Fibroblast of lung (primary cell): ENCODE measurements at regions not wholly inside any gene's neighbourhood (a gene's known extent, or its start where the extent isn't known, plus 50 kb on each side); places are given as distances from the start of the nearest gene placed in this dataset.

Source experiments
- DNase-seq, 2 donors: peaks; one replicate each; pipeline versions ENCODE4 v3.0.0 to v3.0.0-alpha.2; 2010; ENCODE audit warnings: low read depth in 2 of 2
- H2AFZ ChIP-seq: 2 replicates; pipeline ENCODE4 v1.5.1; 2012; ENCODE audit warnings: low read length, control low read depth, inconsistent platforms
- H3K27ac ChIP-seq: 2 replicates; pipeline ENCODE4 v1.5.1; 2011; ENCODE audit warnings: low read length, control low read depth; ENCODE audit not compliant: insufficient read depth
- H3K27me3 ChIP-seq: 2 replicates; pipeline ENCODE4 v1.5.1; 2011; ENCODE audit warnings: mild to moderate bottlenecking, low read length; ENCODE audit not compliant: control insufficient read depth, insufficient read depth
- H3K36me3 ChIP-seq: 2 replicates; pipeline ENCODE4 v1.5.1; 2011; ENCODE audit warnings: low read length; ENCODE audit not compliant: control insufficient read depth, insufficient read depth
- H3K4me1 ChIP-seq: 2 replicates; pipeline ENCODE4 v1.5.1; 2011; ENCODE audit warnings: low read length; ENCODE audit not compliant: control insufficient read depth, insufficient read depth; ENCODE audit errors: extremely low read depth
- H3K4me2 ChIP-seq: 2 replicates; pipeline ENCODE4 v1.5.1; 2011; ENCODE audit warnings: low read length, control low read depth; ENCODE audit not compliant: insufficient read depth; ENCODE audit errors: extremely low read depth
- H3K4me3 ChIP-seq, 4 experiments: fragments of 200-600 bp in 1 of 4; sonication (generic) in 1 of 4; replicated peaks in 1 of 4; 2 replicates each; pipeline ENCODE4 v1.5.1; 2011 to 2016; ENCODE audit warnings: low read length in 4 of 4, low read depth in 3 of 4, mild to moderate bottlenecking in 3 of 4, control low read depth in 2 of 4, inconsistent platforms in 1 of 4, mixed read lengths in 1 of 4; ENCODE audit not compliant: insufficient read depth in 1 of 4; ENCODE audit errors: control extremely low read depth in 1 of 4
- H3K79me2 ChIP-seq: 2 replicates; pipeline ENCODE4 v1.5.1; 2012; ENCODE audit warnings: mild to moderate bottlenecking, low read length, inconsistent platforms; ENCODE audit not compliant: control insufficient read depth, insufficient read depth
- H3K9ac ChIP-seq: 2 replicates; pipeline ENCODE4 v1.5.1; 2011; ENCODE audit warnings: mild to moderate bottlenecking, low read length, control low read depth; ENCODE audit not compliant: insufficient read depth
- H3K9me3 ChIP-seq: 2 replicates; pipeline ENCODE4 v1.5.1; 2012; ENCODE audit warnings: low read depth, low read length; ENCODE audit not compliant: control insufficient read depth, insufficient read depth
- H4K20me1 ChIP-seq: 2 replicates; pipeline ENCODE4 v1.5.1; 2011; ENCODE audit warnings: low read length; ENCODE audit not compliant: control insufficient read depth, insufficient read depth; ENCODE audit errors: extremely low read depth
- CTCF ChIP-seq, 2 donors: IDR thresholded peaks in 1 of 2; conservative IDR thresholded peaks in 1 of 2; 1 replicate in 1 of 2; 2 replicates in 1 of 2; pipeline ENCODE4 v1.5.1; 2011 to 2012; ENCODE audit warnings: low read length in 2 of 2, control low read depth in 1 of 2, inconsistent platforms in 1 of 2, low read depth in 1 of 2, mild to moderate bottlenecking in 1 of 2
- EZH2 ChIP-seq: IDR thresholded peaks from 2 replicates; pipeline ENCODE4 v1.5.1; 2012; ENCODE audit warnings: low read length, control low read depth, mild to moderate bottlenecking; ENCODE audit errors: missing control alignments

GRCh38 chr18:46322941-46323340, 218.8 kb downstream of the HAUS1 start:
- Histone ChIP-seq H3K4me3 (no peak overlapping the region), H3K4me2 (no peak overlapping the region), H3K9ac (no peak overlapping the region), H3K4me1 (no peaks in the 10 kb centered on the region), H3K36me3 (no peaks in the 10 kb centered on the region), H3K79me2 (no peaks in the 10 kb centered on the region), H2AFZ (no peak overlapping the region), H3K27me3 (no peaks in the 10 kb centered on the region), H4K20me1 (no peaks in the 10 kb centered on the region), H3K27ac (no peak overlapping the region), H3K9me3 (no peaks in the 10 kb centered on the region)
- no peak for DNase-seq
- TF ChIP-seq CTCF (conservative IDR thresholded peaks at IDR 0.05 in 1 of 2, IDR thresholded peaks at IDR 0.05 in 1 of 2; ENCODE audit: low read depth in 1 of 2, low read length in 2 of 2) = no peak
- TF ChIP-seq EZH2 = no peak

GRCh38 chr18:46324087-46324955, 220.1 kb downstream of the HAUS1 start:
- H3K79me2 ChIP-seq = no peaks in the 10 kb centered on the region
- H3K4me2 ChIP-seq = no peak overlapping the region
- no peak overlapping the region for H3K4me3 ChIP-seq
- no peaks in the 10 kb centered on the region for H3K4me1 ChIP-seq
- no peaks in the 10 kb centered on the region for H3K27me3 ChIP-seq
- DNase-seq = peak; percentile 69 to 74
- no peaks in the 10 kb centered on the region for H4K20me1 ChIP-seq
- TF ChIP-seq EZH2 = no peak
- TF ChIP-seq CTCF (conservative IDR thresholded peaks at IDR 0.05 in 1 of 2, IDR thresholded peaks at IDR 0.05 in 1 of 2; ENCODE audit: low read depth in 1 of 2, low read length in 2 of 2) = no peak
- H3K36me3 ChIP-seq = no peaks in the 10 kb centered on the region
- no peak overlapping the region for H3K9ac ChIP-seq
- H3K9me3 ChIP-seq = no peaks in the 10 kb centered on the region
- no peak overlapping the region for H3K27ac ChIP-seq
- H2AFZ ChIP-seq = peak overlapping the region; percentile 84

DNA sequence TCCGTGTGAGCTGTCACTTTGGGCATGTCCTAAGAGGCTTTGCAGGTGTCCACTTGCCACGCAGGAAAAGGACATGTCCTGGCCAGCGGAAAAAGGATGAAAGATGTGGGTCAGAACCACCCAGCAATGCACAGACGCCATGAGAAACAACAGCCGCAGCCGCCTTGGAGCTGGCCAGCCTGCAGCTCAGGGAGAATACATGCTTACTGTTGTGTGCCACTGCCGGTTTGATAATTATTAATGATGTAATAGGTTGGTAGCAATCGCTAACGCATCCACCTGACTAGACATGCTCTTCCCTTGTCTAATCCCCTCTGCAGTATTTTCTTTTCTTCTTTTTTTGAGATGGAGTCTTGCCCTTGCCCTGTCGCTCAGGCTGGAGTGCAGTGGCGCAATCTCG, 221.7 kb downstream of the HAUS1 start:
- Histone ChIP-seq H3K27ac (no peak overlapping the region), H3K4me3 (no peak overlapping the region), H3K4me2 (no peak overlapping the region), H2AFZ (no peak overlapping the region), H3K79me2 (no peaks in the 10 kb centered on the region), H3K9me3 (no peaks in the 10 kb centered on the region), H3K4me1 (no peaks in the 10 kb centered on the region), H3K27me3 (no peaks in the 10 kb centered on the region), H4K20me1 (no peaks in the 10 kb centered on the region), H3K36me3 (no peaks in the 10 kb centered on the region), H3K9ac (no peak overlapping the region)
- TF ChIP-seq CTCF (conservative IDR thresholded peaks at IDR 0.05 in 1 of 2, IDR thresholded peaks at IDR 0.05 in 1 of 2; ENCODE audit: low read depth in 1 of 2, low read length in 2 of 2) (no peak), EZH2 (no peak)
- no peak for DNase-seq
